Esophagus muscularis mucosa (tissue), 4 donors: ENCODE measurements at regions not wholly inside any gene's neighbourhood (a gene's known extent, or its start where the extent isn't known, plus 50 kb on each side); places are given as distances from the start of the nearest gene placed in this dataset.

ENCODE experiments used
- DNase-seq: peaks from one replicate; pipeline ENCODE4 v3.0.0-alpha.2; 2017; ENCODE audit errors: extremely low spot score
- H3K27ac ChIP-seq, 4 donors: fragments of 200-600 bp; sonication (generic); replicated peaks in 1 of 4; 1 replicate in 3 of 4; 2 replicates in 1 of 4; pipeline ENCODE4 v1.5.1; 2016 to 2019; ENCODE audit warnings: mild to moderate bottlenecking in 1 of 4
- H3K27me3 ChIP-seq, 4 donors: fragments of 200-600 bp; sonication (generic); one replicate each; pipeline versions ENCODE4 v1.5.1 to v1.6.0; 2016 to 2019
- H3K36me3 ChIP-seq, 4 donors: fragments of 200-600 bp; sonication (generic); one replicate each; pipeline ENCODE4 v1.5.1; 2016 to 2019
- H3K4me1 ChIP-seq, 4 donors: fragments of 200-600 bp; sonication (generic); one replicate each; pipeline ENCODE4 v1.5.1; 2016 to 2019
- H3K4me3 ChIP-seq, 4 donors: fragments of 200-600 bp; sonication (generic); 1 replicate in 2 of 4; 2 replicates in 2 of 4; pipeline ENCODE4 v1.5.1; 2016 to 2019; ENCODE audit warnings: mild to moderate bottlenecking in 4 of 4, moderate library complexity in 1 of 4
- H3K9me3 ChIP-seq, 4 donors: fragments of 200-600 bp; sonication (generic); 1 replicate in 3 of 4; 2 replicates in 1 of 4; pipeline ENCODE4 v1.5.1; 2016 to 2019
- EP300 ChIP-seq: sonication (generic); formaldehyde crosslinking; IDR thresholded peaks from one replicate; pipeline ENCODE4 v1.6.1; 2017; ENCODE audit warnings: antibody characterized with exemption
- POLR2A ChIP-seq: fragments of 450-650 bp; IDR thresholded peaks from one replicate; pipeline ENCODE4 v1.6.1; 2017; ENCODE audit warnings: antibody characterized with exemption, moderate library complexity, mild to moderate bottlenecking, low read depth
- POLR2AphosphoS5 ChIP-seq, 2 donors: sonication (generic); formaldehyde crosslinking; IDR thresholded peaks; one replicate each; pipeline ENCODE4 v1.6.1; 2017; ENCODE audit warnings: antibody characterized with exemption in 2 of 2
- WGBS: methylation state at CpG from one replicate; pipeline ENCODE4 v1.1.5; 2018; 5-methylcytosine and 5-hydroxymethylcytosine counted together
- intact Hi-C: fragments of 100-400 bp; cut with DNase I; formaldehyde crosslinking; loops from one replicate; pipeline ENCODE4 v1.15.1; 2023
- small RNA-seq, 3 donors: library from RNA; depleted of rRNA; stranded (forward); fragments of <200 nt; gene quantifications; one replicate each; pipeline ENCODE3, GENCODE V24; 2016
- TF ChIP-seq, protein P1 (sequence below), 3 experiments: fragments of 200-600 bp in 2 of 3; fragments of 450-650 bp in 1 of 3; sonication (generic) in 2 of 3; IDR thresholded peaks; one replicate each; pipeline ENCODE4 v1.5.1; 2017 to 2019; ENCODE audit warnings: antibody characterized with exemption in 3 of 3, mild to moderate bottlenecking in 2 of 3, moderate library complexity in 1 of 3

DNA sequence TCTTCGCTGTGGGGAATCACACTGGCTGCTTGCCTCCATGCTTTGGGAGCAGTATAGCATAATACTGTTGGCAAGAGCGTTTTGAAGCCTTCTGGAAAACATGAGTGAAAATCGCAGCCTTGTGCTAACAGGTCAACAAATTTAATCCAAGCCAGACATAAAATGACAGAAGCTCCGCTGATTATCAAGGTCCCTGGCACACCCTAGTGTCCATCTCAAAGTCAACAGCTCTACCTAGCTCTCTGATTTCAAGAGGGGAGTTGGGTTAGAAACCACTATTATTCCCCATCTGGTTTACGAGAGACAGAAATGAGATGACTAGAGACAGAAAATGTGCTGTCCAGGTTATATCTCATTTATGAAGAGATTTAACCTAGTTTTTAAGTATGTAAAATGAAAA lies 73.6 kb upstream of the MDFIC2 start:
- 92% methylated on average over 5 of the region's 5 CpGs for WGBS
- Histone ChIP-seq H3K36me3 (no peaks in the 10 kb centered on the region), H3K9me3 (peaks cover 0 to 3% (median 0%) of the 10 kb centered on the region in 4 donors), H3K27ac (no peak overlapping the region), H3K27me3 (no peaks in the 10 kb centered on the region), H3K4me3 (no peak overlapping the region), H3K4me1 (peaks cover 0 to 15% (median 8%) of the 10 kb centered on the region in 4 donors)
- TF ChIP-seq POLR2AphosphoS5 (IDR thresholded peaks at IDR 0.05) (no peak), POLR2A (no peak), EP300 (no peak)
- TF ChIP-seq, protein P1, sequence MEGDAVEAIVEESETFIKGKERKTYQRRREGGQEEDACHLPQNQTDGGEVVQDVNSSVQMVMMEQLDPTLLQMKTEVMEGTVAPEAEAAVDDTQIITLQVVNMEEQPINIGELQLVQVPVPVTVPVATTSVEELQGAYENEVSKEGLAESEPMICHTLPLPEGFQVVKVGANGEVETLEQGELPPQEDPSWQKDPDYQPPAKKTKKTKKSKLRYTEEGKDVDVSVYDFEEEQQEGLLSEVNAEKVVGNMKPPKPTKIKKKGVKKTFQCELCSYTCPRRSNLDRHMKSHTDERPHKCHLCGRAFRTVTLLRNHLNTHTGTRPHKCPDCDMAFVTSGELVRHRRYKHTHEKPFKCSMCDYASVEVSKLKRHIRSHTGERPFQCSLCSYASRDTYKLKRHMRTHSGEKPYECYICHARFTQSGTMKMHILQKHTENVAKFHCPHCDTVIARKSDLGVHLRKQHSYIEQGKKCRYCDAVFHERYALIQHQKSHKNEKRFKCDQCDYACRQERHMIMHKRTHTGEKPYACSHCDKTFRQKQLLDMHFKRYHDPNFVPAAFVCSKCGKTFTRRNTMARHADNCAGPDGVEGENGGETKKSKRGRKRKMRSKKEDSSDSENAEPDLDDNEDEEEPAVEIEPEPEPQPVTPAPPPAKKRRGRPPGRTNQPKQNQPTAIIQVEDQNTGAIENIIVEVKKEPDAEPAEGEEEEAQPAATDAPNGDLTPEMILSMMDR (IDR thresholded peaks at IDR 0.05) = no peak
- intact Hi-C loops = no loop called here
- no peak for DNase-seq

GRCh38 chr3:70383360-70383831 lies 71.0 kb upstream of the MDFIC2 start:
- Histone ChIP-seq H3K27ac (peak overlapping the region in 1 of 4 donors; percentile 36), H3K4me1 (peaks cover 0 to 15% (median 8%) of the 10 kb centered on the region in 4 donors), H3K9me3 (no peaks in the 10 kb centered on the region), H3K4me3 (no peak overlapping the region), H3K27me3 (no peaks in the 10 kb centered on the region), H3K36me3 (no peaks in the 10 kb centered on the region)
- intact Hi-C loops = no loop called here
- no peak for DNase-seq
- TF ChIP-seq POLR2AphosphoS5 (IDR thresholded peaks at IDR 0.05) (no peak), EP300 (no peak), POLR2A (no peak)
- TF ChIP-seq, protein P1 (IDR thresholded peaks at IDR 0.05) = no peak
- WGBS = 80% methylated on average over 6 of the region's 6 CpGs

DNA sequence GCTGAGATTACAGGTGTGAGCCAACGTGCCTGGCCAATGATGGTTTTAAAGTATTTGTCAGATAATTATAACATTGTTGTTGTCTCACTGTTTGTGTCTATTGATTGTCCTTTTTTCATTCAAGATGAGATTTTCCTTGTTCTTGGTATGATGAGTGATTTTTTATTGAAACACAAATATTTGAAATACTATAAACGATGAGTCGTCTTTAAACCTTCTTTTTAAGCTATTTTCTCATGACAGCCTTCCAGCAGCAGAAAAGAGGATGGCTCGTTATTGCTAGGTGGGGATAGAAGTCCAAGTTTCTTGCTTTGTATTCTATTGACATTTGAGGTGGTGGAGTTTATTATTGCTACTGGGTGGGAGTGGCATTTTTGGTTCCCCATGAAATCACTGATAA lies 61.7 kb upstream of the MDFIC2 start:
- no peaks in the 10 kb centered on the region for H3K27me3 ChIP-seq
- no peaks in the 10 kb centered on the region for H3K9me3 ChIP-seq
- no peak for DNase-seq
- H3K4me3 ChIP-seq = no peak overlapping the region
- H3K27ac ChIP-seq = no peak overlapping the region
- intact Hi-C loops = no loop called here
- no peaks in the 10 kb centered on the region for H3K36me3 ChIP-seq
- no peak for TF ChIP-seq EP300
- no peak for TF ChIP-seq POLR2A
- TF ChIP-seq POLR2AphosphoS5 (IDR thresholded peaks at IDR 0.05) = no peak
- TF ChIP-seq, protein P1 (IDR thresholded peaks at IDR 0.05) = no peak
- WGBS = 75% methylated on average over 4 of the region's 4 CpGs
- no peaks in the 10 kb centered on the region for H3K4me1 ChIP-seq

Small RNA genes lying in the stretch of these regions (small RNA-seq; reads per million reads assigned to genes)
- gene COX6CP6 = 0 reads per million in 3 donors
- 0 reads per million in 3 donors for gene RNU6-281P
